HepG2 (cell line): ENCODE measurements at regions not wholly inside any gene's neighbourhood (a gene's known extent, or its start where the extent isn't known, plus 50 kb on each side); places are given as distances from the start of the nearest gene placed in this dataset.
A peak's percentile ranks its signal among the peaks of the same experiment; 100 is the strongest.

Experiments used
- ATAC-seq: fragments of 200-7000 bp; cut with Tn5 transposase; 3 replicates; pipeline ENCODE4 v1.9.1; 2020; ENCODE audit warnings: mild to moderate bottlenecking, moderate library complexity
- BruUV-seq: library from RNA; stranded (reverse); fragments of 400-500 nt; replicated peaks from 2 replicates; lab custom pipeline; 2021; lab: Mats Ljungman, UMichigan
- CTCF ChIA-PET: fragments of 300-600 bp; formaldehyde crosslinking; extraction: SDS; loops from one replicate; lab custom pipeline; 2021; ENCODE audit warnings: low total read pairs, inconsistent platforms, low intra/inter-chr PET ratio; lab: Yijun Ruan, JAX
- POLR2A ChIA-PET: fragments of 350-600 bp; sonication (Branson Sonifier 250); formaldehyde crosslinking; loops from one replicate; lab custom pipeline; 2020; ENCODE audit warnings: antibody characterized with exemption, inconsistent platforms; lab: Yijun Ruan, JAX
- DNase-seq: peaks from one replicate; pipeline ENCODE4 v3.0.0-alpha.2; 2015; ENCODE audit warnings: low spot score
- FAIRE-seq: peaks from 3 replicates; lab custom pipeline; 2011; peaks lifted over from hg19 to GRCh38; lab: Jason Lieb, UNC
- H2AFZ ChIP-seq: one replicate; pipeline ENCODE4 v1.6.1; 2011; ENCODE audit warnings: low read length, inconsistent platforms
- H3K27ac ChIP-seq: fragments of 300-600 bp; 3 replicates; pipeline ENCODE4 v1.8.0; 2011; ENCODE audit warnings: mixed run types, mild to moderate bottlenecking, mixed read lengths, low read length, inconsistent platforms; ENCODE audit not compliant: insufficient read depth; ENCODE audit errors: extremely low read length
- H3K27me3 ChIP-seq, 2 experiments: fragments of 200-600 bp in 1 of 2; 2 replicates in 1 of 2; 3 replicates in 1 of 2; pipeline versions ENCODE4 v1.6.0 to v1.8.0; 2011; ENCODE audit warnings: low read length in 2 of 2, mild to moderate bottlenecking in 2 of 2, moderate library complexity in 2 of 2, inconsistent platforms in 1 of 2; ENCODE audit not compliant: insufficient read depth in 2 of 2, control insufficient read depth in 1 of 2
- H3K36me3 ChIP-seq, 2 experiments: fragments of 200-600 bp in 1 of 2; replicated peaks in 1 of 2; 2 replicates in 1 of 2; 3 replicates in 1 of 2; pipeline versions ENCODE4 v1.5.1 to v1.8.0; 2011; ENCODE audit warnings: low read length in 2 of 2, inconsistent platforms in 1 of 2; ENCODE audit not compliant: insufficient read depth in 2 of 2, control insufficient read depth in 1 of 2
- H3K4me1 ChIP-seq: 2 replicates; pipeline ENCODE4 v1.5.1; 2012; ENCODE audit warnings: low read length, inconsistent platforms; ENCODE audit not compliant: insufficient read depth
- H3K4me2 ChIP-seq: 2 replicates; pipeline ENCODE4 v1.6.0; 2011; ENCODE audit warnings: low read depth, low read length, inconsistent platforms
- H3K4me3 ChIP-seq, 3 experiments: fragments of 200-600 bp in 1 of 3; sonication (generic), shearing (Covaris generic) in 1 of 3; replicated peaks in 1 of 3; 2 replicates each; pipeline ENCODE4 v1.5.1; 2011 to 2016; ENCODE audit warnings: low read length in 3 of 3, inconsistent platforms in 2 of 3, low read depth in 2 of 3, mild to moderate bottlenecking in 2 of 3, control low read depth in 1 of 3, mixed read lengths in 1 of 3; ENCODE audit not compliant: insufficient read depth in 1 of 3
- H3K79me2 ChIP-seq: one replicate; pipeline ENCODE4 v1.6.1; 2011; ENCODE audit warnings: low read length, inconsistent platforms; ENCODE audit not compliant: insufficient read depth
- H3K9ac ChIP-seq: 2 replicates; pipeline ENCODE4 v1.6.0; 2011; ENCODE audit warnings: mild to moderate bottlenecking, low read depth, low read length, inconsistent platforms; ENCODE audit not compliant: insufficient read depth
- H3K9me3 ChIP-seq: 2 replicates; pipeline ENCODE4 v1.5.1; 2012; ENCODE audit warnings: mild to moderate bottlenecking, low read length
- H4K20me1 ChIP-seq: 2 replicates; pipeline ENCODE4 v1.6.0; 2011; ENCODE audit warnings: inconsistent platforms, mild to moderate bottlenecking, low read length, moderate library complexity; ENCODE audit not compliant: insufficient read depth
- CEBPB ChIP-seq: IDR thresholded peaks from 2 replicates; pipeline ENCODE4 v1.6.1; 2011; ENCODE audit warnings: low read depth, low read length, improper control_type of control experiment, borderline replicate concordance
- CREB1 ChIP-seq, 2 experiments: fragments of 450-650 bp in 1 of 2; IDR thresholded peaks; 2 replicates each; pipeline ENCODE4 v1.6.1; 2016 to 2017; ENCODE audit warnings: control low read depth in 1 of 2, mild to moderate bottlenecking in 1 of 2, missing compliant biosample characterization in 1 of 2, missing genetic modification characterization in 1 of 2
- GATAD2A ChIP-seq: IDR thresholded peaks from 2 replicates; pipeline ENCODE4 v1.6.1; 2016
- NONO ChIP-seq, 2 experiments: fragments of 450-650 bp in 1 of 2; sonication (generic) in 1 of 2; formaldehyde crosslinking in 1 of 2; IDR thresholded peaks in 1 of 2; conservative IDR thresholded peaks in 1 of 2; 2 replicates each; pipeline versions ENCODE4 v1.6.1 to v1.8.0; 2017 to 2022; ENCODE audit warnings: mild to moderate bottlenecking in 1 of 2, missing genetic modification reagents in 1 of 2, moderate library complexity in 1 of 2
- ONECUT2 ChIP-seq: sonication (generic); formaldehyde crosslinking; IDR thresholded peaks from 2 replicates; pipeline ENCODE4 v1.4.0; 2020; ENCODE audit warnings: missing genetic modification reagents
- PAX8 ChIP-seq: sonication (generic); formaldehyde crosslinking; IDR thresholded peaks from 2 replicates; pipeline ENCODE4 v1.8.0; 2022; ENCODE audit warnings: mild to moderate bottlenecking, missing genetic modification reagents, borderline replicate concordance
- RBFOX2 ChIP-seq: fragments of 200-400 bp; formaldehyde crosslinking; IDR thresholded peaks from 2 replicates; pipeline ENCODE4 v1.6.1; 2017; ENCODE audit warnings: low read depth, mild to moderate bottlenecking, low read length
- SOX5 ChIP-seq: IDR thresholded peaks from 2 replicates; pipeline ENCODE4 v1.6.1; 2016; ENCODE audit warnings: borderline replicate concordance
- ZNF292 ChIP-seq: sonication (generic); formaldehyde crosslinking; IDR thresholded peaks from 2 replicates; pipeline ENCODE4 v1.8.1; 2022; ENCODE audit warnings: mild to moderate bottlenecking, low read depth, missing genetic modification reagents, borderline replicate concordance
- ZNF567 ChIP-seq: sonication (generic); formaldehyde crosslinking; IDR thresholded peaks from 2 replicates; pipeline ENCODE4 v1.8.1; 2023; ENCODE audit warnings: mild to moderate bottlenecking, missing genetic modification reagents, borderline replicate concordance
- WGBS: methylation state at CpG from one replicate; pipeline ENCODE4 v1.1.6; 2017; ENCODE audit warnings: low lambda C conversion rate; 5-methylcytosine and 5-hydroxymethylcytosine counted together
- in situ Hi-C: cut with HindIII; loops from 2 replicates; pipeline ENCODE4 v1.10.0; 2017; ENCODE audit warnings: low pct_unique_long_range_greater_than_20kb; ENCODE audit not compliant: extremely low pct_ligation_motif_present
- intact Hi-C: fragments of 100-400 bp; cut with micrococcal nuclease; formaldehyde crosslinking; loops from one replicate; pipeline ENCODE4 v1.10.0; 2022; ENCODE audit not compliant: unreplicated experiment
- TF ChIP-seq, protein P1 (sequence below): sonication (generic); formaldehyde crosslinking; IDR thresholded peaks from 2 replicates; pipeline ENCODE4 v1.4.0; 2020; ENCODE audit warnings: mild to moderate bottlenecking, low read depth, missing genetic modification reagents
- TF ChIP-seq, protein P2 (sequence below): IDR thresholded peaks from 2 replicates; pipeline ENCODE4 v1.6.1; 2016; ENCODE audit warnings: low read depth, control low read depth

GRCh38 chr6:126959765-126960164 lies 158.7 kb upstream of the RSPO3 start (continued):
- TF ChIP-seq ONECUT2 (CRISPR knock-in tag) (no peak), ZNF567 (CRISPR knock-in tag) (no peak), GATAD2A (CRISPR knock-in tag) (no peak), NONO (IDR thresholded peaks at IDR 0.05) (no peak), NONO (CRISPR knock-in tag; conservative IDR thresholded peaks at IDR 0.05) (no peak), PAX8 (CRISPR knock-in tag) (no peak)
- TF ChIP-seq, protein P1, sequence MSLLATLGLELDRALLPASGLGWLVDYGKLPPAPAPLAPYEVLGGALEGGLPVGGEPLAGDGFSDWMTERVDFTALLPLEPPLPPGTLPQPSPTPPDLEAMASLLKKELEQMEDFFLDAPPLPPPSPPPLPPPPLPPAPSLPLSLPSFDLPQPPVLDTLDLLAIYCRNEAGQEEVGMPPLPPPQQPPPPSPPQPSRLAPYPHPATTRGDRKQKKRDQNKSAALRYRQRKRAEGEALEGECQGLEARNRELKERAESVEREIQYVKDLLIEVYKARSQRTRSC = no peak
- TF ChIP-seq, protein P2, sequence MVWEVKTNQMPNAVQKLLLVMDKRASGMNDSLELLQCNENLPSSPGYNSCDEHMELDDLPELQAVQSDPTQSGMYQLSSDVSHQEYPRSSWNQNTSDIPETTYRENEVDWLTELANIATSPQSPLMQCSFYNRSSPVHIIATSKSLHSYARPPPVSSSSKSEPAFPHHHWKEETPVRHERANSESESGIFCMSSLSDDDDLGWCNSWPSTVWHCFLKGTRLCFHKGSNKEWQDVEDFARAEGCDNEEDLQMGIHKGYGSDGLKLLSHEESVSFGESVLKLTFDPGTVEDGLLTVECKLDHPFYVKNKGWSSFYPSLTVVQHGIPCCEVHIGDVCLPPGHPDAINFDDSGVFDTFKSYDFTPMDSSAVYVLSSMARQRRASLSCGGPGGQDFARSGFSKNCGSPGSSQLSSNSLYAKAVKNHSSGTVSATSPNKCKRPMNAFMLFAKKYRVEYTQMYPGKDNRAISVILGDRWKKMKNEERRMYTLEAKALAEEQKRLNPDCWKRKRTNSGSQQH (CRISPR knock-in tag) = no peak

DNA sequence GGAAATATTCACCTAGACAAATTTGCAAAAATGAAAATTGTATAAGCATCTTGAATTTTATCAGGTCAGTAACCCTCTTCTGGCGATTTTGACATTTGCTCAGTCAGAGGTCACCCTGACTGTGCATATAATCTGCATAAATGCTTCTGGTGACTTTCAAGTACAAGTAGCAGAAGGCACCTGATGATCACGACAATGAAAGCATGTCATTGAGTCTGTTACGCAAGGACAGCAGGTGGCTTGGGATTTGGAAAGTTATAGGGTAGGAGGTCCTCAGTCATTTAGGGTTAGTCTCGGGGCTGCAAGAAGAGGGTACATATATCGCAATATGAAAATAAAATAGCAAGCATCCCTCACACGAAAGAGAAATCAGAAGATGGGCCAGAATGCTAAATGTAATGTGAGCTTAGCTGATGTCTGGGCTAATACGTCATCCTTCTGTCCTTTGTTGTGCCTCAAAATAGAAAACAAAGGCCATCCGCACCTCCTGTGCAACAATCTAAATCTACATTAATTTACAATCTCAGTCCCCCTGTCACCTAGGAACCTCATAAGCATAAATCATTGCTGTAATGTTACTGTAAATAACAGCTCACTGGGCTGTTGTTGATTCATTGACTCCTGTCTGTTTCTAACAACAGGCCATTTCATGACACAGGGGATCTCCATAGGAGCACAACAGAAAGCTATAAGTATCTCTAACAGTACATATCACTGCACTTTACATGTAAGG lies 155.2 kb upstream of the RSPO3 start:
- Histone ChIP-seq H3K4me3 (no peak overlapping the region), H2AFZ (no peak overlapping the region), H3K9ac (no peak overlapping the region), H3K27me3 (peaks cover 0 to 5% of the 10 kb centered on the region in 2 experiments; a peak in 1 of 5 replicates), H3K9me3 (no peaks in the 10 kb centered on the region), H4K20me1 (no peaks in the 10 kb centered on the region), H3K27ac (no peak overlapping the region), H3K36me3 (no peaks in the 10 kb centered on the region), H3K4me1 (no peaks in the 10 kb centered on the region), H3K79me2 (no peaks in the 10 kb centered on the region), H3K4me2 (no peak overlapping the region)
- ChIA-PET POLR2A (no interaction called here), CTCF (no interaction called here)
- no peak for ATAC-seq
- FAIRE-seq = no peak
- DNase-seq = no peak
- intact Hi-C loops (no loop called here), in situ Hi-C loops (no loop called here)
- no peak for TF ChIP-seq SOX5 (CRISPR knock-in tag)
- TF ChIP-seq CEBPB = 0 out of 2 replicates have a peak, but pooled peaks have one; percentile 5
- no peak for TF ChIP-seq RBFOX2
- TF ChIP-seq ZNF292 = no peak
- 0 out of 2 replicates have a peak, but pooled peaks have one; percentile 22 for TF ChIP-seq CREB1 (IDR thresholded peaks at IDR 0.05)
- no peak for TF ChIP-seq CREB1 (CRISPR knock-in tag; IDR thresholded peaks at IDR 0.05)
- WGBS = 19% methylated on average over 8 of the region's 8 CpGs
- no TSS peak for BruUV-seq
